Fibroblast of pulmonary artery (primary cell): ENCODE measurements at regions not wholly inside any gene's neighbourhood (a gene's known extent, or its start where the extent isn't known, plus 50 kb on each side); places are given as distances from the start of the nearest gene placed in this dataset.

Source experiments
- DNase-seq: peaks from one replicate; pipeline ENCODE4 v3.0.0-alpha.2; 2010; ENCODE audit warnings: low read depth
- H3K4me3 ChIP-seq: replicated peaks from 2 replicates; pipeline ENCODE4 v1.5.1; 2011; ENCODE audit warnings: low read depth, mild to moderate bottlenecking, control low read depth, low read length, moderate library complexity
- CTCF ChIP-seq: IDR thresholded peaks from 2 replicates; pipeline ENCODE4 v1.5.1; 2011; ENCODE audit warnings: mild to moderate bottlenecking, control low read depth, low read length, inconsistent platforms; ENCODE audit errors: missing control alignments

- no peak overlapping the region for H3K4me3 ChIP-seq
- peak; percentile 29 for DNase-seq
- no peak for TF ChIP-seq CTCF
Measured at GRCh38 chr2:37582481-37583220, 88.8 kb downstream of the CDC42EP3 start.

GRCh38 chr2:37583402-37583801, 88.0 kb downstream of the CDC42EP3 start:
- no peak for TF ChIP-seq CTCF
- no peak overlapping the region for H3K4me3 ChIP-seq
- no peak for DNase-seq

GRCh38 chr2:37583867-37584266, 87.6 kb downstream of the CDC42EP3 start:
- H3K4me3 ChIP-seq = no peak overlapping the region

GRCh38 chr2:37585295-37585908, 86.0 kb downstream of the CDC42EP3 start:
- no peak for DNase-seq
- H3K4me3 ChIP-seq = no peak overlapping the region
- TF ChIP-seq CTCF = no peak

More at GRCh38 chr2:37583867-37584266, 87.6 kb downstream of the CDC42EP3 start:
- no peak for TF ChIP-seq CTCF
- peak; percentile 60 for DNase-seq

GRCh38 chr2:37585982-37586621, 85.3 kb downstream of the CDC42EP3 start:
- H3K4me3 ChIP-seq = no peak overlapping the region
- no peak for TF ChIP-seq CTCF

GRCh38 chr2:37586663-37587317, 84.7 kb downstream of the CDC42EP3 start:
- no peak overlapping the region for H3K4me3 ChIP-seq
- no peak for DNase-seq
- TF ChIP-seq CTCF = no peak

More at GRCh38 chr2:37585982-37586621, 85.3 kb downstream of the CDC42EP3 start:
- peak; percentile 84 for DNase-seq
